Daoy (cell line): ENCODE measurements at regions not wholly inside any gene's neighbourhood (a gene's known extent, or its start where the extent isn't known, plus 50 kb on each side); places are given as distances from the start of the nearest gene placed in this dataset.
"Not testable (repeated sequence)": the region's sequence is repeated elsewhere in the genome, so short reads cannot be mapped to it uniquely, and the experiment has no call there.

ENCODE experiments used
- DNase-seq: peaks from one replicate; pipeline ENCODE4 v3.0.0-alpha.2; 2015; ENCODE audit warnings: low read depth

GRCh38 chrX:3938587-3938986 is 225.1 kb upstream of the PRKX start:
- DNase-seq, result no peak

- DNase-seq, result not testable (repeated sequence)
Observed at GRCh38 chrX:3935196-3935595, 221.7 kb upstream of the PRKX start.

- DNase-seq, result not testable (repeated sequence)
Observed at GRCh38 chrX:3920424-3921017, 207.1 kb upstream of the PRKX start.

GRCh38 chrX:3919668-3920423 is 206.4 kb upstream of the PRKX start:
- DNase-seq, result not testable (repeated sequence)

- DNase-seq, result not testable (repeated sequence)
Observed at GRCh38 chrX:3914813-3915212, 201.4 kb upstream of the PRKX start.

- not testable (repeated sequence) for DNase-seq
Observed at GRCh38 chrX:3914059-3914458, 200.6 kb upstream of the PRKX start.

GRCh38 chrX:3911012-3911411 is 197.6 kb upstream of the PRKX start:
- DNase-seq, result not testable (repeated sequence)

- not testable (repeated sequence) for DNase-seq
Observed at GRCh38 chrX:3910611-3911010, 197.2 kb upstream of the PRKX start.

GRCh38 chrX:3905522-3906258 is 192.2 kb upstream of the PRKX start:
- DNase-seq, result not testable (repeated sequence)

GRCh38 chrX:3902222-3902621 is 188.8 kb upstream of the PRKX start:
- DNase-seq, result not testable (repeated sequence)

GRCh38 chrX:3896755-3897154 is 183.3 kb upstream of the PRKX start:
- not testable (repeated sequence) for DNase-seq

GRCh38 chrX:3882553-3882920 is 169.1 kb upstream of the PRKX start:
- not testable (repeated sequence) for DNase-seq

GRCh38 chrX:3881898-3882552 is 168.6 kb upstream of the PRKX start:
- DNase-seq, result not testable (repeated sequence)

GRCh38 chrX:3881255-3881895 is 167.9 kb upstream of the PRKX start:
- not testable (repeated sequence) for DNase-seq

GRCh38 chrX:3876393-3876792 is 162.9 kb upstream of the PRKX start:
- DNase-seq, result not testable (repeated sequence)

- DNase-seq, result not testable (repeated sequence)
Observed at GRCh38 chrX:3875638-3876037, 162.2 kb upstream of the PRKX start.

- DNase-seq, result not testable (repeated sequence)
Observed at GRCh38 chrX:3872226-3872879, 158.9 kb upstream of the PRKX start.

GRCh38 chrX:3867067-3867831 is 153.8 kb upstream of the PRKX start:
- DNase-seq, result not testable (repeated sequence)

- DNase-seq, result not testable (repeated sequence)
Observed at GRCh38 chrX:3858332-3858731, 144.9 kb upstream of the PRKX start.

GRCh38 chrX:3843522-3844145 is 130.2 kb upstream of the PRKX start:
- DNase-seq, result not testable (repeated sequence)
